ENCODE measurements at regions not wholly inside any gene's neighbourhood (a gene's known extent, or its start where the extent isn't known, plus 50 kb on each side); places are given as distances from the start of the nearest gene placed in this dataset.

GRCh38 chr11:15913261-15913660 is 443.1 kb downstream of the SOX6 start:
- ATAC-seq (no peak), DNase-seq (ENCODE audit: low read depth, low spot score) (no peak)
- ChIA-PET POLR2A (no interaction called here), CTCF (no interaction called here), RAD21 (ENCODE audit: low non-redundant PET in 1 of 2, low total read pairs in 2 of 2, uncharacterized antibody in 2 of 2, unreplicated experiment in 2 of 2) (no interaction called here)
- Histone ChIP-seq H3K36me3 (ENCODE audit: control insufficient read depth in 1 of 2, insufficient read depth in 2 of 2, low read length in 2 of 2) (no peaks in the 10 kb centered on the region), H3K9ac (ENCODE audit: low read length) (no peak overlapping the region), H4K20me1 (ENCODE audit: insufficient read depth) (no peaks in the 10 kb centered on the region), H2AFZ (ENCODE audit: low read depth, low read length, poor library complexity, severe bottlenecking) (no peak overlapping the region), H3K27ac (ENCODE audit: low read depth, low read length) (no peak overlapping the region), H3K79me2 (ENCODE audit: insufficient read depth, low read length) (no peaks in the 10 kb centered on the region), H3K4me3 (replicated peaks in 1 of 2; ENCODE audit: low read depth in 1 of 2, low read length in 2 of 2) (no peak overlapping the region), H3K4me2 (ENCODE audit: low read length) (no peak overlapping the region), H3K4me1 (ENCODE audit: control insufficient read depth in 1 of 2, insufficient read depth in 2 of 2, low read length in 2 of 2) (no peaks in the 10 kb centered on the region), H3K9me3 (ENCODE audit: control insufficient read depth in 1 of 2, insufficient read depth in 1 of 2, low read depth in 1 of 2, low read length in 2 of 2) (no peaks in the 10 kb centered on the region), H3K9me2 (ENCODE audit: insufficient read depth) (no peaks in the 10 kb centered on the region), H3K27me3 (ENCODE audit: insufficient read depth, low read length) (peaks cover 16% of the 10 kb centered on the region; the same call in 1 of the 2 replicates)
- intact Hi-C loops (cut with micrococcal nuclease) = no loop called here
- no peak for TF ChIP-seq REST (IDR thresholded peaks at IDR 0.05; ENCODE audit: low read depth)
- TF ChIP-seq ZFX (IDR thresholded peaks at IDR 0.05) = no peak
- TF ChIP-seq ELF1 (IDR thresholded peaks at IDR 0.05; ENCODE audit: borderline replicate concordance, low read depth) = no peak
- no peak for TF ChIP-seq JUND (IDR thresholded peaks at IDR 0.05)
- TF ChIP-seq MAX (IDR thresholded peaks at IDR 0.05) = no peak
- TF ChIP-seq CEBPB (IDR thresholded peaks at IDR 0.05; ENCODE audit: low read depth) = no peak
- TF ChIP-seq EGR1 (IDR thresholded peaks at IDR 0.05; ENCODE audit: low read depth) = no peak
- no peak for TF ChIP-seq CTCF (IDR thresholded peaks at IDR 0.05 in 2 of 3, conservative IDR thresholded peaks at IDR 0.05 in 1 of 3; ENCODE audit: borderline replicate concordance in 1 of 3, insufficient read depth in 1 of 3, low read depth in 2 of 3, low read length in 2 of 3)
- no peak for TF ChIP-seq TCF7L2 (IDR thresholded peaks at IDR 0.05; ENCODE audit: borderline replicate concordance, extremely low read depth, insufficient read depth, insufficient read length)
- TF ChIP-seq ATF3 (IDR thresholded peaks at IDR 0.05) = no peak
- no TSS peak for BruUV-seq (replicated peaks)

All from HCT116 (cell line).